SW 1271 (cell line): ENCODE measurements at regions not wholly inside any gene's neighbourhood (a gene's known extent, or its start where the extent isn't known, plus 50 kb on each side); places are given as distances from the start of the nearest gene placed in this dataset.

Experiments used
- DNase-seq, 2 experiments: peaks; one replicate each; lab custom pipeline; 2025; lab: John Stamatoyannopoulos, UW

GRCh38 chr5:167898361-167899042 is 392.9 kb upstream of the WWC1 start:
- no peak for DNase-seq

GRCh38 chr5:167899490-167900070 is 391.9 kb upstream of the WWC1 start:
- DNase-seq: no peak

GRCh38 chr5:167900340-167900935 is 391.0 kb upstream of the WWC1 start:
- no peak for DNase-seq

- DNase-seq: no peak
These were observed 389.1 kb upstream of the WWC1 start for GRCh38 chr5:167902298-167902697.

GRCh38 chr5:167903243-167903642 is 388.2 kb upstream of the WWC1 start:
- DNase-seq: no peak

- DNase-seq: no peak
These were observed 387.8 kb upstream of the WWC1 start for GRCh38 chr5:167903659-167904058.

GRCh38 chr5:167905919-167906853 is 385.3 kb upstream of the WWC1 start:
- no peak for DNase-seq

- DNase-seq: no peak
These were observed 382.8 kb upstream of the WWC1 start for GRCh38 chr5:167908606-167909005.

- no peak for DNase-seq
These were observed 378.3 kb upstream of the WWC1 start for GRCh38 chr5:167912941-167913665.

- no peak for DNase-seq
These were observed 376.2 kb upstream of the WWC1 start for GRCh38 chr5:167915237-167915636.

GRCh38 chr5:167916261-167916691 is 375.2 kb upstream of the WWC1 start:
- no peak for DNase-seq

GRCh38 chr5:167916706-167917105 is 374.7 kb upstream of the WWC1 start:
- no peak for DNase-seq

GRCh38 chr5:167918184-167918812 is 373.1 kb upstream of the WWC1 start:
- DNase-seq: no peak

- no peak for DNase-seq
These were observed 372.5 kb upstream of the WWC1 start for GRCh38 chr5:167918813-167919483.

GRCh38 chr5:167920589-167920988 is 370.9 kb upstream of the WWC1 start:
- DNase-seq: no peak

- DNase-seq: no peak
These were observed 369.6 kb upstream of the WWC1 start for GRCh38 chr5:167921796-167922195.

GRCh38 chr5:167923396-167923795 is 368.0 kb upstream of the WWC1 start:
- no peak for DNase-seq

GRCh38 chr5:167929841-167930240 is 361.6 kb upstream of the WWC1 start:
- no peak for DNase-seq

GRCh38 chr5:167934551-167934971 is 356.9 kb upstream of the WWC1 start:
- no peak for DNase-seq

GRCh38 chr5:167936022-167936421 is 355.4 kb upstream of the WWC1 start:
- no peak for DNase-seq
